Transverse colon (tissue), 4 donors: ENCODE measurements at regions not wholly inside any gene's neighbourhood (a gene's known extent, or its start where the extent isn't known, plus 50 kb on each side); places are given as distances from the start of the nearest gene placed in this dataset.

Source experiments
- DNase-seq: peaks from one replicate; pipeline ENCODE4 v3.0.0-alpha.2; 2019
- H3K27ac ChIP-seq, 4 donors: fragments of 200-600 bp; sonication (generic); 2 replicates each; pipeline ENCODE4 v1.5.1; 2016 to 2018; ENCODE audit warnings: inconsistent platforms in 4 of 4
- H3K27me3 ChIP-seq: fragments of 200-600 bp; sonication (generic); 2 replicates; pipeline ENCODE4 v1.5.1; 2017; ENCODE audit warnings: inconsistent platforms
- H3K36me3 ChIP-seq, 4 donors: fragments of 200-600 bp; sonication (generic); 2 replicates each; pipeline ENCODE4 v1.5.1; 2017 to 2019; ENCODE audit warnings: inconsistent platforms in 4 of 4
- H3K4me1 ChIP-seq, 4 donors: fragments of 200-600 bp; sonication (generic); 2 replicates each; pipeline ENCODE4 v1.5.1; 2017 to 2020; ENCODE audit warnings: inconsistent platforms in 4 of 4
- H3K4me3 ChIP-seq, 4 donors: fragments of 200-600 bp; sonication (generic); 1 replicate in 1 of 4; 2 replicates in 3 of 4; pipeline versions ENCODE4 v1.5.1 to v1.6.1; 2017 to 2019; ENCODE audit warnings: inconsistent platforms in 4 of 4
- H3K9me3 ChIP-seq, 2 donors: fragments of 200-600 bp; sonication (generic); 2 replicates each; pipeline ENCODE4 v1.5.1; 2017 to 2019; ENCODE audit warnings: inconsistent platforms in 2 of 2
- EP300 ChIP-seq: sonication (generic); formaldehyde crosslinking; IDR thresholded peaks from one replicate; pipeline ENCODE4 v1.6.1; 2017; ENCODE audit warnings: antibody characterized with exemption, low read depth
- POLR2A ChIP-seq: fragments of 450-650 bp; IDR thresholded peaks from one replicate; pipeline ENCODE4 v1.6.1; 2016; ENCODE audit warnings: antibody characterized with exemption, mild to moderate bottlenecking, moderate library complexity
- POLR2AphosphoS5 ChIP-seq, 3 donors: sonication (generic); formaldehyde crosslinking; IDR thresholded peaks; one replicate each; pipeline ENCODE4 v1.6.1; 2016; ENCODE audit warnings: antibody characterized with exemption in 3 of 3
- WGBS, 2 donors: methylation state at CpG; one replicate each; pipeline ENCODE4 v1.1.5; 2018; ENCODE audit warnings: low coverage in 1 of 2; 5-methylcytosine and 5-hydroxymethylcytosine counted together
- in situ Hi-C, 4 donors: fragments of 200-750 bp; cut with MboI; loops; one replicate each; pipeline versions ENCODE4 v1.15.0 to v1.15.1; 2017; ENCODE audit warnings: low sequenced_read_pairs in 3 of 4, low pct_ligation_motif_present in 1 of 4, low pct_unique_long_range_greater_than_20kb in 1 of 4
- intact Hi-C: fragments of 100-400 bp; cut with DNase I; formaldehyde crosslinking; loops from one replicate; pipeline ENCODE4 v1.15.1; 2023; ENCODE audit warnings: low total_unique reads
- TF ChIP-seq, protein P1 (sequence below), 5 experiments: fragments of 200-600 bp in 3 of 5; fragments of 450-650 bp in 2 of 5; sonication (generic) in 3 of 5; IDR thresholded peaks; 1 replicate in 2 of 5; 2 replicates in 3 of 5; pipeline ENCODE4 v1.5.1; 2016 to 2017; ENCODE audit warnings: antibody characterized with exemption in 5 of 5, inconsistent platforms in 3 of 5, mild to moderate bottlenecking in 2 of 5, moderate library complexity in 1 of 5

DNA sequence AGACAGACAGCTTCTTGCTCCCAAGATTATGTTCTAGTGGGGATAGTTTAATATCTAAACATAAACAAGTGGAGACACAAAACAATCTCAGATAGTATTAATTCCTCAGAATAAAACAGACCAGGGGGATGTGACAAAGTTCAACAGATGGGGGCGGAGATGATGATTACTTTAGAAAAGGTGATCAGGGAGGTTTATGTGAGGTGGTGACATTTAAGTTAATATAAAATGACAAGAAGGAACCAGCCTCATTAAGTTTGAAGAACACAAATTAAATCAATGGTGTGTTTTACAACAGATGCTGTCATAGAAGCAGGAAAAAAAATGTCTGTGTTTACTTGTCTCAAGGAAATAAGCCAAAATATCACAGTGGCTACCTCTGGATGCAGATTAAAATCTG is 119.6 kb upstream of the HMHB1 start:
- intact Hi-C loops, result no loop called here
- TF ChIP-seq, protein P1, sequence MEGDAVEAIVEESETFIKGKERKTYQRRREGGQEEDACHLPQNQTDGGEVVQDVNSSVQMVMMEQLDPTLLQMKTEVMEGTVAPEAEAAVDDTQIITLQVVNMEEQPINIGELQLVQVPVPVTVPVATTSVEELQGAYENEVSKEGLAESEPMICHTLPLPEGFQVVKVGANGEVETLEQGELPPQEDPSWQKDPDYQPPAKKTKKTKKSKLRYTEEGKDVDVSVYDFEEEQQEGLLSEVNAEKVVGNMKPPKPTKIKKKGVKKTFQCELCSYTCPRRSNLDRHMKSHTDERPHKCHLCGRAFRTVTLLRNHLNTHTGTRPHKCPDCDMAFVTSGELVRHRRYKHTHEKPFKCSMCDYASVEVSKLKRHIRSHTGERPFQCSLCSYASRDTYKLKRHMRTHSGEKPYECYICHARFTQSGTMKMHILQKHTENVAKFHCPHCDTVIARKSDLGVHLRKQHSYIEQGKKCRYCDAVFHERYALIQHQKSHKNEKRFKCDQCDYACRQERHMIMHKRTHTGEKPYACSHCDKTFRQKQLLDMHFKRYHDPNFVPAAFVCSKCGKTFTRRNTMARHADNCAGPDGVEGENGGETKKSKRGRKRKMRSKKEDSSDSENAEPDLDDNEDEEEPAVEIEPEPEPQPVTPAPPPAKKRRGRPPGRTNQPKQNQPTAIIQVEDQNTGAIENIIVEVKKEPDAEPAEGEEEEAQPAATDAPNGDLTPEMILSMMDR (IDR thresholded peaks at IDR 0.05), result no peak
- TF ChIP-seq POLR2AphosphoS5 (IDR thresholded peaks at IDR 0.05), result no peak
- TF ChIP-seq POLR2A, result no peak
- no peak for TF ChIP-seq EP300
- no peaks in the 10 kb centered on the region for H3K4me1 ChIP-seq
- no peak overlapping the region for H3K4me3 ChIP-seq
- in situ Hi-C loops, result no loop called here
- no peaks in the 10 kb centered on the region for H3K36me3 ChIP-seq
- H3K27me3 ChIP-seq, result no peaks in the 10 kb centered on the region
- H3K9me3 ChIP-seq, result peaks cover 0 to 6% of the 10 kb centered on the region in 2 donors
- 73 to 82% methylated on average over 1 of the region's 1 CpG for WGBS, 2 donors
- H3K27ac ChIP-seq, result no peak overlapping the region
- DNase-seq, result no peak

DNA sequence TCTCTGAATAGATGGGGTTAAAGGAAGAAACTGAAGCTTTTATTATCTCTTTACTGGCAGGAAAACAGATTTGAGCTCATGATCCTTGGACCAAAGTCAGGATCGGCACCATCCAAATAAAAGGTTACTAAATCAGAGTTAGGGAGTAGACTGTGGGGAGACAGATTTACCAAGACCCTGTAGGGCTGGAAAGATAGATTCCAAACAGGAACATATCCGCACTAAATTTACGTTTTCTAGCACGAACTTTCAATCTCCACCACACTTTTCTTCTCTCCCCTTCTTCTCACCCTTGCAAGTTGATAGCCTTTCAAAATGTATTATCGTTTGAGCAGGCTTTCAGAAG is 120.0 kb upstream of the HMHB1 start:
- no peaks in the 10 kb centered on the region for H3K36me3 ChIP-seq
- no peaks in the 10 kb centered on the region for H3K4me1 ChIP-seq
- no peak overlapping the region for H3K4me3 ChIP-seq
- H3K9me3 ChIP-seq, result peaks cover 0 to 6% of the 10 kb centered on the region in 2 donors
- intact Hi-C loops, result no loop called here
- DNase-seq, result no peak
- no peak for TF ChIP-seq EP300
- TF ChIP-seq POLR2A, result no peak
- TF ChIP-seq, protein P1 (IDR thresholded peaks at IDR 0.05), result no peak
- no peak for TF ChIP-seq POLR2AphosphoS5 (IDR thresholded peaks at IDR 0.05)
- H3K27ac ChIP-seq, result no peak overlapping the region
- in situ Hi-C loops, result no loop called here
- WGBS, 2 donors, result 53 to 59% methylated on average over 5 of the region's 5 CpGs
- H3K27me3 ChIP-seq, result no peaks in the 10 kb centered on the region

DNA sequence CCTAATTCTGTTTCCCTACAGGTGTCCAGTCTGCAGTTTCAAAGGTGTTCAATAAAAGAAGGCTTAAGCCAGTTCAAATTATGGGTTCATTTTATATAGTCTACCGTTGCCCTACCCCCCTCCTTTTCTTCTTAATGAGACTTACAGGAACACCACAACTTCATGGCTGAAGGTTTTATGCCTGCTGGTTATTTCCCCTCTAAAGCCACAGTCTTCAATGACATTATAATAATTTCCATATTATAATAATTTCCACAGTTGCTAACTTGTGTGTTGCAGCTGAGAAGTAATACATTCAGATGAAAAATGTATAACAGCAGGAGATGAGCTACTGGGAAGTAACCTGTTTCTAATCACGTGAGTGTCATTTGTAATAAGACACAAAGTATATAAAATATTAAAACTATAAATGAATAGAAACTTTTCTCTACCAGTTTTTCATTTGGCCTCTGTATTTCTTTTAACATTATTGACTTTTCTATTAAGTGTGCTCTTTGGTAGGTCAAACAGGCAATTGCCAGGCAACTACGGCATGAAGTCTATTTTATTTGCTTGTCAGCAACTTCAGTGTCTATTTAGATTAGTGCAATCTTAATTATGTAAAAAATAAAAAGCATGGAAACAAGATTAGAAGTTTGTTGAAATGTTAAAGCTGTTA is 120.5 kb upstream of the HMHB1 start:
- H3K27ac ChIP-seq, result no peak overlapping the region
- no peak overlapping the region for H3K4me3 ChIP-seq
- H3K27me3 ChIP-seq, result no peaks in the 10 kb centered on the region
- H3K36me3 ChIP-seq, result no peaks in the 10 kb centered on the region
- no peak for TF ChIP-seq POLR2AphosphoS5 (IDR thresholded peaks at IDR 0.05)
- in situ Hi-C loops (no loop called here), intact Hi-C loops (no loop called here)
- no peak for DNase-seq
- no peaks in the 10 kb centered on the region for H3K4me1 ChIP-seq
- 43 to 55% methylated on average over 3 of the region's 3 CpGs for WGBS, 2 donors
- H3K9me3 ChIP-seq, result peaks cover 0 to 6% of the 10 kb centered on the region in 2 donors

DNA sequence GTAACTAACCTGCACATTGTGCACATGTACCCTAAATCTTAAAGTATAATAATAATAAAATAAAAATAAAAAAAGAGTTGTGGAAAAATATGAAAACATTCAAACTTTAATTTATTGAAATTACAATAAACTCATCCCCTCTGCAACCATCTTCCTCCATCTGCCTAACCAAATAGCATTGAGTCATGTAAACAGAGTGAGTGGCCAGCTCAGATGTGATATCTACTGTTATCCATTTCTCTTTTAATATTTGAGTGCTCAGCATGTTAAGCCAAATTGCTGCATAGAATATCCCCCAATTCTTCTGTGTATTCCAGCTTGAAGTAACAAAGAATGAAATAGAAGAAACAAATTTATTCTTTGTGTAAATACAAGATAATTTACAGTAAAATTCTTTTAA is 124.4 kb upstream of the HMHB1 start:
- no peaks in the 10 kb centered on the region for H3K36me3 ChIP-seq
- no peak for DNase-seq
- H3K4me1 ChIP-seq, result no peaks in the 10 kb centered on the region
- peaks cover 0 to 6% of the 10 kb centered on the region in 2 donors for H3K9me3 ChIP-seq
- H3K4me3 ChIP-seq, result no peak overlapping the region
- intact Hi-C loops, result no loop called here
- H3K27me3 ChIP-seq, result no peaks in the 10 kb centered on the region
- TF ChIP-seq POLR2A, result no peak
- no peak for TF ChIP-seq POLR2AphosphoS5 (IDR thresholded peaks at IDR 0.05)
- TF ChIP-seq, protein P1 (IDR thresholded peaks at IDR 0.05), result no peak
- in situ Hi-C loops, result no loop called here
- H3K27ac ChIP-seq, result no peak overlapping the region

DNA sequence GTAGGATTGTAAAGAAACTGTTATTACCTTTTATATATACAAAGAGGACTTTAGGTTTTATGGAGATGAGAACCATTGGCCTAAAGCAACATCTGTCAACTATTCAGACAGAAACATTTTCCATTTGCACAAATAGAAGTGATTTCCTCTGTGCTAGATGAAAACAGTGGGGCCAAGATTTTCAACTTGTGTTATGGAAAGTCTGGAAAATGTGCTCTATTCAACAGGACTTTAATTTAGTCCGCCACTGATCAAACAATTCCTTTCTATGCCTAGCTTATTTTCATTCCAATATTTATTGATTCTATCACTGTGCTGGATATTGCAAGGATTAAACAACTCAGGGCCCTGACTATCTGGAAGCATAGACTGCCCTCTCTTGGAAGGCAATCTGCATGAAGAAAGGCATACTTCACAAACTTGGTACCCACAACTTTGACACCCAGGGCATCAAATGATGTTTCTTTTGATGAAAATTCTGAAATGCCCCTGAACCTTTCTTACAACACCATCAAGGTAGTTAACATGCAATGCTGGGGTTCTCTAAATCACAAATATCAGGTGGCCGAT is 126.6 kb upstream of the HMHB1 start:
- 94 to 95% methylated on average over 2 of the region's 2 CpGs for WGBS, 2 donors
- Histone ChIP-seq H3K9me3 (peaks cover 0 to 6% of the 10 kb centered on the region in 2 donors), H3K4me1 (no peaks in the 10 kb centered on the region), H3K27ac (no peak overlapping the region), H3K4me3 (no peak overlapping the region), H3K27me3 (no peaks in the 10 kb centered on the region), H3K36me3 (no peaks in the 10 kb centered on the region)
- in situ Hi-C loops (no loop called here), intact Hi-C loops (no loop called here)
- TF ChIP-seq, protein P1 (IDR thresholded peaks at IDR 0.05), result no peak
- TF ChIP-seq POLR2AphosphoS5 (IDR thresholded peaks at IDR 0.05) (no peak), EP300 (no peak), POLR2A (no peak)
- DNase-seq, result no peak
